Fibroblast of peridontal ligament (primary cell): ENCODE measurements at regions not wholly inside any gene's neighbourhood (a gene's known extent, or its start where the extent isn't known, plus 50 kb on each side); places are given as distances from the start of the nearest gene placed in this dataset.

Experiments
- DNase-seq: peaks from one replicate; pipeline ENCODE4 v3.0.0-alpha.2; 2010; ENCODE audit errors: extremely low read depth

- DNase-seq: no peak
These were observed 94.8 kb downstream of the INHBB start for GRCh38 chr2:120440521-120441350.

DNA sequence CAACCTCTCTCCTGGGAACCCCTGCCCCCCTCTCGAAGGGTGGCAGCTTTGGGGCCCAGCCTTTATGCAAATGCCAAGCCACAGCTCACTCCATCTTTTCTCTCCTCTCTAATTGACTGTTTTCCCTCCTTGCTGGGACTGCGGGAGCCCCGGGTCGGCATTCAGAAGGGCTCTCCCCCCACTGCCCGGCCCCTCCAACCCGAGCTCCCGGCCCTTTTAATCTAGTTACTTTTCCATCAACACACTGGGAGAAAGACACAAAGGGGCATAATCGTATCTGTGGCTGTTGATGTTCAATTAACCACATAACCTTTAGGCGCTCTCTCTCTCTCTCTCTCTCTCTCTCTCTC, 95.4 kb downstream of the INHBB start:
- no peak for DNase-seq

DNA sequence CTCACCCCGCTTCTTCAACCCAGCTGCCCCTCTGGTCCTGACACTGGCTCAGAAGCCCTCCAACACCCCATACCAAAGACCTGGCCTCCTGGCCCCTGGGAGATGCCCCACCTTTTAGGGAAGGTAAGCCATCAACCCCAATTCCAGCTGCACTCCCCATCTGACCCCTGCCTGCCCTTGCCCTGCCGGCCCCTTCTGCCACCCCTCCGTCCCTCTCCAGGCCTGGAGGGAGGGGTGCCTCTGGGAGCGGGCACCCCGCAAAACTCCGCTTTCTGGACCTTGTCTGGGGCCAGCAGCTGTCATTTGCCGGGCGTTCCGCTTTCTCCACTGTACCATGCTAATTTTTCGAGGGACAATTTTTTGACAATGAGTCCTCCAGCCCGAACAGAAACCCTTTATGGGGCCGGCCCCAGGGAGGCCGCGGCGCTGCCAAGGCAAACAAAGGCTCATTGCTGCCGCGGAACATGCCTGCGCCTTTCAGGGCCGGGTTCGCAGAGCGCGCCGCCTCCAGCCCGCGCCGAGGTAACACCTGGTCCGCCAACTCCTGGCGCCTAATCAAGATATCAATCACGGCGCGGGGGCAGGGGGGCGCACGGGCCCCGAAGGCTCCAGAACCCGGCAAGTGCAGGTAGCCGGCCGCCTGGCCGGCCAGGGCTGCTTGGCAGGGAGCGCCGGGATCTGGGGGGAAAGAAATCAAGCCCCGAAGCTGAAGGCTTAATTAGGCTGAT, 96.0 kb downstream of the INHBB start:
- DNase-seq: no peak

GRCh38 chr2:120442541-120442922, 96.6 kb downstream of the INHBB start:
- DNase-seq: no peak

DNA sequence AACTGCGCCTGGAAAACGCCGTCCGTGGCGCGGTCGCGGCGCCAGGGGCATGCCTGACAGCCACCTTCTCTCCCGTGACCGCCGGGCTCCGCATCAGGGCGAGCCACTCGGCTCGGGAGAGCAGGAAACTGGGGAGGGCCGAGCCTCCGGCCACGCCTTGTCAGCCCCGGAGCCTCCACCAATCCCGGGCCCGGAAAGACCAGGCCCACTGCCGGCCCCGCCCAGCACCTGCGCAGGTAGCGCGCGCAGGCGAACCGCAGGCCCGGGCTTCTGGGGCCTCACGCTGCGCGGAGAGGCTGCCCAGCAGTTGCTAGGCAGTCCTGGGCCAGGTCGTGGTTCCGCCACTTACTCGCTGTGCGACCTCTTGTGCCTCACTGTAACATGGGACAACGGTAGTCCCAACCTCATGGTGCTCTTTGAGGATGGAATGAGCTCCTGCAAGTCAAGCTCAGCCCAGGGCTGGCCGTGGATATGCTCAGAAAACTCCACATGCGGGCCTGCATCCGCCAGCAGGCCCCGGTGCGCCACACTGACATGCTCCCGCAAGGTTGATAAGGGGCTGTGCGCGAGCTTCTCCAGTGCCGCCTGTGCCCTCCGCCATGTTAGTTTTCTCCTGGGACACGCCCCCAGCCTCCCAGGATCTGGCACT, 97.1 kb downstream of the INHBB start:
- DNase-seq: no peak

DNA sequence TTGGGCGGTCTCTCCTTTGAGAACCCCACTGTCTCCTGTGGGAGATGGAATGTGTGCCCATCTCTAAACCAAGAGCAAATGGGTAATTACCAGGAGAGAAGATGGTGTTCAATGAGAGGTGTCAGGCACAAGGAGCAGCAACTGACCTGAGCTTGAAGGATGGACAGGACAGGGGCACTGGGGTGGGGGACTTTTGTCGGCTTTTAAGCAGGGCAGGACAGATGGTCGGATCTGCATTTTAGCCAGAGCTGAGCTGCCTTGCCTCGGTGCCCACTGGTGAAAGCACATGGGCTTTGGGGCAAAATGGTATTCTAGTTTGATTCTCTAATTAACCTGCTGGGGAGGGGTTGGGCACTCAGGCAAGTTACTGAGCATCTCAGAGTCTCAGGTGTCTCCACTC, 98.0 kb downstream of the INHBB start:
- no peak for DNase-seq

GRCh38 chr2:120444691-120445240, 98.8 kb downstream of the INHBB start:
- no peak for DNase-seq

DNA sequence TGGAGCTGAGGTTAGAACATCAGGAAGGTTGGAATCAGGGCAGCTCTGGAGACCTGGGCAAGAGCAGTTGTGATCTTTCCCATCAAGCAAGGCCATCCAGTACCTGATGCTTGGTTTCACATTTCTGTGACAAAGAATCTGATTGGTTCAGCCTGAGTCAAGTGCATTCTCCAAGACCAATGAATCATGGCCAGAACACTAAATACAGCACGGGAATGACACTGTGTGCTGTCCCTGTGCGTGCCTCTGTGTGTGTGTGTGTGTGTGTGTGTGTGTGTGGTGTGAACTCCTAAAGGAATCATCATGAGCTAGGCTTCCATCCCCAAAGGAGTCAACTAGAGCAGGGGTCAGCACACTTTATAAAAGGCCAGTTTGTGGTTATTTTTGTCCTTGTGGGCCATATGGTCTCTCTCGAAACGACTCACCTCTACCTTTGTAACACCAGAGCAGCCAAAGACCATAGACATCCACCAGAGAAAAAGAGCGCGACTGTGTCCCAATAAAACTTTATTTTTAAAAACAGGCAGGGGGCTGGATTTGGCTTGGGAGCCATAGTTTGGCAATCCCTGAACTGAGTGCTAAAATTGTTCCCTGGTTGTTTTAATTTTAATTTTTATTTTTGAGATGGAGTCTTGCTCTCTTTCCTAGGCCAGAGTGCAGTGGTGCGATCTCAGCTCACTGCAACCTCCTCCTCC, 99.7 kb downstream of the INHBB start:
- DNase-seq: no peak

GRCh38 chr2:120446236-120447126, 100.5 kb downstream of the INHBB start:
- no peak for DNase-seq

GRCh38 chr2:120447127-120447785, 101.3 kb downstream of the INHBB start:
- DNase-seq: no peak

DNA sequence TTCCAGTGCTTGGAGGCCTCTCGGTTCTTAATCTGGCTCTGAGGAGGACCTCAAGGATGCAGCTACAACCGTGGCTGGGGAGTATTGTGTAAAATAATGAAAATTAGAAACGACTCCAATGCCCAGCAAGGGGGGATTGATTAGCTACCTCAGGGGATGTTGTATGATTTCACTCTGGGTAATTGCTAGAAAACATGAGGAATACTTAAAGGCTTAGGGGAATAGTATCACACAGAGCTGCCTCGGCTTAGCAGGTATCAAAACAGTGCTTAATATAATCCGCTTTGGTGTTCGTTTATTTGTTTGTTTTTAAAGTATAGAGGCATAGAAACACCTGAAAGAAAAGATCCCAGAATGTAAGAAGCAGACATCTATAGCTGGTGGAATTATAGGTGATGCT, 102.5 kb downstream of the INHBB start:
- no peak for DNase-seq

DNA sequence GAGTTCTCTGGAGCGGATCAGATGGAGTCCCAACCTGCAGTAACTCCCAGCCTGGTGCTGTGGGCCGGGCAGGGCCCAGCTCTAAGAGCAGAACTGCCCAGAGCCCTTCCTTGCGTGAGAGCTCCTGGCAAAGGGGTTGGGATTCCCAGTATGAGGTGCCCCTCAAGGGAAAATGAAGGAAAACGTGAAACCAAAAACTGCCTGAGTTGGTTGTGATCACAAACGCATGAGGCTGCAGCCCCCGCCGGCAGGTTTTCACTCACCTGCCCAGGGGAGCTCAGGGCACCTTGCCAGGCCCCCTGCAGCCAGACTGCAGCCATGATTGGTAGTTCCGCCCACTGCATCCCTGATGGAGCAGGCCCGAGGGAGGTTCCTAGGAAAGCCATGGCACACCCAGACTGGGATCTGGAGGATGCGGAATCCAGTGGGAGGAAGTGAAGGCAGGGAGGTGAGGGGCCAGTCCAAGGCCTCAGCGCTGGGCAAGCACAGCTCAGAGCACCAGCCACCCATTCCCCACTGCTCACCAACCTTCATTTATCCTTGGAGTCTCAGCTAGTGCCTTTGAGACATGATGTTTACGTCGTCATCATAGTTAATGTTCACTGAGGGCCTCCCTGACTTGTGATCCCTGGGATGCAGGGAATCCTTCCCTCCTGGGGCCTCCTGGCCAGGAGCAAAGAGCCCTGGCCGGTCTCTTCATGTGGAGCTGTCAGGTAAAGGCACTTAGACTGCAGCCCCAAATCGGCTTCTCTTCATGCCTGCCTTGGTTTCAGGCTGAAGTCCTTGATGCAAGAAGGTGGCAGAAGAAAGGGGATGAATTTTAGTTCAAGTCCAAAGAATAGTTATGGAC, 103.2 kb downstream of the INHBB start:
- no peak for DNase-seq

GRCh38 chr2:120450196-120450820, 104.4 kb downstream of the INHBB start:
- DNase-seq: no peak

GRCh38 chr2:120451334-120451733, 105.4 kb downstream of the INHBB start:
- DNase-seq: no peak

GRCh38 chr2:120452131-120452530, 106.2 kb downstream of the INHBB start:
- no peak for DNase-seq

DNA sequence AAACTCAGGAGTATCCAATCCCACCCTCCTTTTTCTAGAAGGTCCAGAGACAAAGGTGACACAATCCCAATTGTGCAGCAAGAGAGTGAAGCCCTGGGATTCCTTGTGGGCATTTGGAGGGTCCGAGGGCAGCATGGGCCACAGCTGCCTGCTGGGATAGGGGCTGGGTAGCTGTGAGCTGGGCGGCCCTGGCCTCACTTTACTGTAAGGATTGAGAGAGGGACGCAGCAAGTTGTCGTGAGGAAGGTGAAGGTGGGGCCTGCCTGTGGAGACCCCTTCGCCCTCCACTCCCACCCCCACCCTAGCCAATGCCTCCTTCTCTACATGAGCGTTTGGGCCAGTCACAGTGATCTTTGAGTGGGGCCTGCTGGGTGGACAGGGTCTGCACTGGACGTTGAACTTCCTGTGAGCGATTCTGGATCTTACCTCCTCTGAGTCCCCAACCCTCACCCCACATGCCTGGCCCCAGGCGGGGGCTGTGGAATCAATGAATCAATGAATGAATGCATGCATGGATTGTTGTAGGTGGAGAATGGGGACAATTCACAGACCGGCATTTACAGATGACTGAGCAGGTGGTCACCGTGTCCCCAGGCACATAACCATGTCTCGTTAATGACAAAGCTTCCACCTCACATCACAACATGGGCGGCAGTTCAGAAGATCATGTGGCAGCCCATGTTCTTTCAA, 107.2 kb downstream of the INHBB start:
- DNase-seq: no peak

DNA sequence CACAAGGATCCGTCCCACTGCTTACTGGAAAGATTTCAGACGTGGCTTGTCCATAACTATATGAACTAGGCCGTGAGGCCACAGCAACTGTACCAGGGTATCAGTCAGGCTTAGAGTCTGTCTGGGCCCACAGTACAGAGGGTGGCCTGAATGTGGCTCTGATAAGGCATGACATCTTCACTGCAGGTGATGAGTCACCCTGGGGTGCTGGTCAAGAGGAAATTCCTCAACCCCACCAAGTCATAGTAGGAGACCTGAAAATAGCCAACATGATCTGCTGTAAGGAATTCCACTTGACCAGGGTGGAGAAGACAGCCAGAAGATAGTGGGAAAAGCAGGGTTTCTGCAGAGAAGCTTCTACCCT, 107.7 kb downstream of the INHBB start:
- no peak for DNase-seq

- DNase-seq: no peak
These were observed 108.9 kb downstream of the INHBB start for GRCh38 chr2:120454654-120455385.
